Thyroid gland (tissue), 4 donors: ENCODE measurements at regions not wholly inside any gene's neighbourhood (a gene's known extent, or its start where the extent isn't known, plus 50 kb on each side); places are given as distances from the start of the nearest gene placed in this dataset.

ENCODE experiments used
- POLR2A ChIP-seq, 2 donors: fragments of 450-650 bp; IDR thresholded peaks; one replicate each; pipeline ENCODE4 v1.6.1; 2017; ENCODE audit warnings: antibody characterized with exemption in 2 of 2, mild to moderate bottlenecking in 2 of 2, moderate library complexity in 1 of 2
- TF ChIP-seq, protein P1 (sequence below), 6 experiments: fragments of 200-600 bp in 3 of 6; fragments of 450-650 bp in 3 of 6; sonication (generic) in 3 of 6; IDR thresholded peaks; one replicate each; pipeline ENCODE4 v1.5.1; 2016 to 2019; ENCODE audit warnings: antibody characterized with exemption in 6 of 6, mild to moderate bottlenecking in 2 of 6, inconsistent platforms in 1 of 6, moderate library complexity in 1 of 6

DNA sequence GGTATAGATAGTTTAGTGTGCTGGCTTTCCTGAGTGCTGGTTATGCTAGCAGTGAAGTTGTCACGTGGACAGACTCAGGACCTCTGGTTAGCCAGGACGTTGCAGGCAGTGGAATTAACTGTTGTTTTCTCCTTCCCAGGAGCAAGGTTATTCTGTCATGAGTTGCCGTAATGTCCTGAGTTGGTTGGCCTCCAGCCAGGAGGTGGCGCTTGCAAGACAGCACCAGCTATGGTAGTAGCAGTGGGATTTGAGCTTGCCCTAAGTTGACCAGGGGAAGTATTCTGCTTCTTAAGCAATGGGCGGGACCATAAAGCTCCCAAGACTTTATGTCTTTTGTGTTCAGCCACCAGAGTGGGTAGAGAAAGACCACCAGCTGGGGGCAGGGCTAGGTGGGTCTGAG, 240.7 kb upstream of the DNAJC19 start:
- TF ChIP-seq, protein P1, sequence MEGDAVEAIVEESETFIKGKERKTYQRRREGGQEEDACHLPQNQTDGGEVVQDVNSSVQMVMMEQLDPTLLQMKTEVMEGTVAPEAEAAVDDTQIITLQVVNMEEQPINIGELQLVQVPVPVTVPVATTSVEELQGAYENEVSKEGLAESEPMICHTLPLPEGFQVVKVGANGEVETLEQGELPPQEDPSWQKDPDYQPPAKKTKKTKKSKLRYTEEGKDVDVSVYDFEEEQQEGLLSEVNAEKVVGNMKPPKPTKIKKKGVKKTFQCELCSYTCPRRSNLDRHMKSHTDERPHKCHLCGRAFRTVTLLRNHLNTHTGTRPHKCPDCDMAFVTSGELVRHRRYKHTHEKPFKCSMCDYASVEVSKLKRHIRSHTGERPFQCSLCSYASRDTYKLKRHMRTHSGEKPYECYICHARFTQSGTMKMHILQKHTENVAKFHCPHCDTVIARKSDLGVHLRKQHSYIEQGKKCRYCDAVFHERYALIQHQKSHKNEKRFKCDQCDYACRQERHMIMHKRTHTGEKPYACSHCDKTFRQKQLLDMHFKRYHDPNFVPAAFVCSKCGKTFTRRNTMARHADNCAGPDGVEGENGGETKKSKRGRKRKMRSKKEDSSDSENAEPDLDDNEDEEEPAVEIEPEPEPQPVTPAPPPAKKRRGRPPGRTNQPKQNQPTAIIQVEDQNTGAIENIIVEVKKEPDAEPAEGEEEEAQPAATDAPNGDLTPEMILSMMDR (IDR thresholded peaks at IDR 0.05) = no peak
- no peak for TF ChIP-seq POLR2A (IDR thresholded peaks at IDR 0.05)
